GM12878 (cell line): ENCODE measurements at regions not wholly inside any gene's neighbourhood (a gene's known extent, or its start where the extent isn't known, plus 50 kb on each side); places are given as distances from the start of the nearest gene placed in this dataset.

ENCODE experiments used
- BACH1 ChIP-seq: fragments of 450-650 bp; IDR thresholded peaks from 2 replicates; pipeline ENCODE4 v1.6.1; 2017; ENCODE audit warnings: mild to moderate bottlenecking, borderline replicate concordance
- CBFB ChIP-seq: IDR thresholded peaks from 2 replicates; pipeline ENCODE4 v1.6.1; 2016; ENCODE audit warnings: antibody characterized with exemption, low read depth
- EP300 ChIP-seq, 2 experiments: fragments of 150-350 bp in 1 of 2; IDR thresholded peaks; 2 replicates each; pipeline ENCODE4 v1.6.1; 2011 to 2012; ENCODE audit warnings: low read depth in 2 of 2, low read length in 2 of 2, borderline replicate concordance in 1 of 2, improper control_type of control experiment in 1 of 2, inconsistent platforms in 1 of 2; ENCODE audit not compliant: control insufficient read depth in 1 of 2
- IKZF1 ChIP-seq: fragments of 450-650 bp; conservative IDR thresholded peaks from 2 replicates; pipeline ENCODE4 v1.6.1; 2017; ENCODE audit warnings: antibody characterized with exemption, mild to moderate bottlenecking
- IKZF2 ChIP-seq, 2 experiments: fragments of 450-650 bp; IDR thresholded peaks; 2 replicates each; pipeline ENCODE4 v1.6.1; 2017; ENCODE audit warnings: mild to moderate bottlenecking in 2 of 2, moderate library complexity in 2 of 2
- MEF2B ChIP-seq: fragments of 450-650 bp; IDR thresholded peaks from 2 replicates; pipeline ENCODE4 v1.6.1; 2018; ENCODE audit warnings: mild to moderate bottlenecking, moderate library complexity; ENCODE audit not compliant: partially characterized antibody, poor library complexity, severe bottlenecking
- NR2C1 ChIP-seq: fragments of 450-650 bp; IDR thresholded peaks from 2 replicates; pipeline ENCODE4 v1.6.1; 2017; ENCODE audit warnings: antibody characterized with exemption, mild to moderate bottlenecking, moderate library complexity
- NR2F1 ChIP-seq: fragments of 450-650 bp; conservative IDR thresholded peaks from 2 replicates; pipeline ENCODE4 v1.6.1; 2017; ENCODE audit warnings: mild to moderate bottlenecking
- PAX8 ChIP-seq: fragments of 450-650 bp; IDR thresholded peaks from 2 replicates; pipeline ENCODE4 v1.6.1; 2017; ENCODE audit warnings: mild to moderate bottlenecking, moderate library complexity
- RB1 ChIP-seq: fragments of 450-650 bp; formaldehyde crosslinking; IDR thresholded peaks from 2 replicates; pipeline ENCODE4 v1.6.1; 2017; ENCODE audit warnings: mild to moderate bottlenecking, borderline replicate concordance
- TBL1XR1 ChIP-seq: IDR thresholded peaks from 2 replicates; pipeline ENCODE4 v1.6.1; 2012; ENCODE audit warnings: low read depth, low read length, improper control_type of control experiment
- ZNF592 ChIP-seq: fragments of 450-650 bp; IDR thresholded peaks from 2 replicates; pipeline ENCODE4 v1.6.1; 2017; ENCODE audit warnings: mild to moderate bottlenecking, moderate library complexity
- ZZZ3 ChIP-seq: IDR thresholded peaks from 2 replicates; pipeline ENCODE4 v1.6.1; 2011; ENCODE audit warnings: low read depth; ENCODE audit not compliant: control insufficient read depth, insufficient read length
- TF ChIP-seq, protein P1 (sequence below): fragments of 450-650 bp; conservative IDR thresholded peaks from 2 replicates; pipeline ENCODE4 v1.6.1; 2017; ENCODE audit warnings: mild to moderate bottlenecking, moderate library complexity
- TF ChIP-seq, protein P2 (sequence below), 3 experiments: IDR thresholded peaks in 2 of 3; conservative IDR thresholded peaks in 1 of 3; 2 replicates each; pipeline ENCODE4 v1.5.1; 2011; ENCODE audit warnings: low read depth in 3 of 3, low read length in 3 of 3, mild to moderate bottlenecking in 3 of 3, control low read depth in 2 of 3, moderate library complexity in 2 of 3, inconsistent platforms in 1 of 3, mixed read lengths in 1 of 3; ENCODE audit not compliant: control insufficient read depth in 2 of 3, insufficient read depth in 1 of 3; ENCODE audit errors: extremely low read depth in 1 of 3
- TF ChIP-seq, protein P3 (sequence below): fragments of 450-650 bp; IDR thresholded peaks from 2 replicates; pipeline ENCODE4 v1.6.1; 2016; ENCODE audit warnings: mild to moderate bottlenecking

DNA sequence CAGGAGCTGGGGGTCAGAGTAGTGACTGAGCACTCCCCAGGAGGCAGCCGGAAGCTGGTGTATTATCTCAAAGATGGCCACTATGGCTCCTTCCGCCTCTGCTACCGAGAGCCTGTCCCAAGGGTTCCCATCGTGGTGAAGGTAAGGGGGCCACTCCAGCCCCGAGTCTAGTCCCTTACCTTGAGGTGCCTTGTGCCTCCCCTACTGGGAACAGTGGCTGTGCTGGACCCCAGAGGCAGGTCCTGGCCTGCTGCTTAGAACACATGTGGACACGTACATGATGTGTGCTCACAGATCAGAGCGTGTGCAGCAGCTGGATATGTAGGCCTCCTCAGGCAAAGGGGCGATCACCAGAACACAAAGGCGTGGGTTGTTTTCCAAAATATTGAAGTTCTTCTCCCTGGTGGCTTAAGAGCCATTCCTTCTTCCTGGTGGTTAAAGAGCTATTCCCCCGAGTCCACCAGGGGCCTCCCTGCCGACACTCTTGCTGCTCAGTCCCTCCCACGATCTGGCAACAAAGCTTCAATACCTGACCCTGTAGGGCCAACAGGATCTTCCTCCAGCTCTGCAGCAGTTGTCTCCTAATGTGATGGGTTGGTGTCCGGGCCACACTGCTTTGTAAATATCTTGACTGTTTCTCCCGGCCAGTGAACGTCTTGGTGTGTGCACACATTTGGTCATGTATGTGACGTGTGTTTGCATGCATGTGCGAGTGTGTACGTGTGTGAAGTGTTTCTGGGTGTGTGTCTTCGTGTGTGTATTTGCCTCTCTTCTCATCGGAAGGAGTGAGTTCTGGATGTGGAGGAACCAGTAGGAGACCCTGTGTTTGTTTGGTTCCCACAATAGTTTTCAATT is 68.4 kb upstream of the TINAGL1 start (continued):
- TF ChIP-seq TBL1XR1 = no peak
- no peak for TF ChIP-seq PAX8
- TF ChIP-seq BACH1 = no peak
- TF ChIP-seq, protein P1, sequence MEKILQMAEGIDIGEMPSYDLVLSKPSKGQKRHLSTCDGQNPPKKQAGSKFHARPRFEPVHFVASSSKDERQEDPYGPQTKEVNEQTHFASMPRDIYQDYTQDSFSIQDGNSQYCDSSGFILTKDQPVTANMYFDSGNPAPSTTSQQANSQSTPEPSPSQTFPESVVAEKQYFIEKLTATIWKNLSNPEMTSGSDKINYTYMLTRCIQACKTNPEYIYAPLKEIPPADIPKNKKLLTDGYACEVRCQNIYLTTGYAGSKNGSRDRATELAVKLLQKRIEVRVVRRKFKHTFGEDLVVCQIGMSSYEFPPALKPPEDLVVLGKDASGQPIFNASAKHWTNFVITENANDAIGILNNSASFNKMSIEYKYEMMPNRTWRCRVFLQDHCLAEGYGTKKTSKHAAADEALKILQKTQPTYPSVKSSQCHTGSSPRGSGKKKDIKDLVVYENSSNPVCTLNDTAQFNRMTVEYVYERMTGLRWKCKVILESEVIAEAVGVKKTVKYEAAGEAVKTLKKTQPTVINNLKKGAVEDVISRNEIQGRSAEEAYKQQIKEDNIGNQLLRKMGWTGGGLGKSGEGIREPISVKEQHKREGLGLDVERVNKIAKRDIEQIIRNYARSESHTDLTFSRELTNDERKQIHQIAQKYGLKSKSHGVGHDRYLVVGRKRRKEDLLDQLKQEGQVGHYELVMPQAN = no peak
- TF ChIP-seq IKZF2 (IDR thresholded peaks at IDR 0.05) = peak; percentile 49 to 60; a peak in 2 of 4 replicates
- TF ChIP-seq, protein P2, sequence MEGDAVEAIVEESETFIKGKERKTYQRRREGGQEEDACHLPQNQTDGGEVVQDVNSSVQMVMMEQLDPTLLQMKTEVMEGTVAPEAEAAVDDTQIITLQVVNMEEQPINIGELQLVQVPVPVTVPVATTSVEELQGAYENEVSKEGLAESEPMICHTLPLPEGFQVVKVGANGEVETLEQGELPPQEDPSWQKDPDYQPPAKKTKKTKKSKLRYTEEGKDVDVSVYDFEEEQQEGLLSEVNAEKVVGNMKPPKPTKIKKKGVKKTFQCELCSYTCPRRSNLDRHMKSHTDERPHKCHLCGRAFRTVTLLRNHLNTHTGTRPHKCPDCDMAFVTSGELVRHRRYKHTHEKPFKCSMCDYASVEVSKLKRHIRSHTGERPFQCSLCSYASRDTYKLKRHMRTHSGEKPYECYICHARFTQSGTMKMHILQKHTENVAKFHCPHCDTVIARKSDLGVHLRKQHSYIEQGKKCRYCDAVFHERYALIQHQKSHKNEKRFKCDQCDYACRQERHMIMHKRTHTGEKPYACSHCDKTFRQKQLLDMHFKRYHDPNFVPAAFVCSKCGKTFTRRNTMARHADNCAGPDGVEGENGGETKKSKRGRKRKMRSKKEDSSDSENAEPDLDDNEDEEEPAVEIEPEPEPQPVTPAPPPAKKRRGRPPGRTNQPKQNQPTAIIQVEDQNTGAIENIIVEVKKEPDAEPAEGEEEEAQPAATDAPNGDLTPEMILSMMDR (IDR thresholded peaks at IDR 0.05 in 2 of 3, conservative IDR thresholded peaks at IDR 0.05 in 1 of 3; ENCODE audit: control insufficient read depth in 2 of 3, extremely low read depth in 1 of 3, insufficient read depth in 1 of 3, low read depth in 3 of 3, low read length in 3 of 3) = peak in 1 of 3 experiments; percentile 15; a peak in 1 of 6 replicates
- TF ChIP-seq RB1 = peak; percentile 78; the same call in 1 of the 2 replicates
- no peak for TF ChIP-seq NR2C1
- peak in 1 of 2 experiments; percentile 11; a peak in 1 of 4 replicates for TF ChIP-seq EP300 (IDR thresholded peaks at IDR 0.05; ENCODE audit: borderline replicate concordance in 1 of 2, control insufficient read depth in 1 of 2, low read depth in 2 of 2, low read length in 2 of 2)
- no peak for TF ChIP-seq CBFB
- no peak for TF ChIP-seq ZZZ3
- TF ChIP-seq IKZF1 = peak; percentile 79; the same call in 1 of the 2 replicates
- peak; percentile 14; the same call in 1 of the 2 replicates for TF ChIP-seq ZNF592
- 0 out of 2 replicates have a peak, but pooled peaks have one; percentile 18 for TF ChIP-seq NR2F1
- TF ChIP-seq MEF2B = peak; percentile 96
- TF ChIP-seq, protein P3, sequence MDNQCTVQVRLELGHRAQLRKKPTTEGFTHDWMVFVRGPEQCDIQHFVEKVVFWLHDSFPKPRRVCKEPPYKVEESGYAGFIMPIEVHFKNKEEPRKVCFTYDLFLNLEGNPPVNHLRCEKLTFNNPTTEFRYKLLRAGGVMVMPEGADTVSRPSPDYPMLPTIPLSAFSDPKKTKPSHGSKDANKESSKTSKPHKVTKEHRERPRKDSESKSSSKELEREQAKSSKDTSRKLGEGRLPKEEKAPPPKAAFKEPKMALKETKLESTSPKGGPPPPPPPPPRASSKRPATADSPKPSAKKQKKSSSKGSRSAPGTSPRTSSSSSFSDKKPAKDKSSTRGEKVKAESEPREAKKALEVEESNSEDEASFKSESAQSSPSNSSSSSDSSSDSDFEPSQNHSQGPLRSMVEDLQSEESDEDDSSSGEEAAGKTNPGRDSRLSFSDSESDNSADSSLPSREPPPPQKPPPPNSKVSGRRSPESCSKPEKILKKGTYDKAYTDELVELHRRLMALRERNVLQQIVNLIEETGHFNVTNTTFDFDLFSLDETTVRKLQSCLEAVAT = peak; percentile 98
